ENCODE measurements at regions not wholly inside any gene's neighbourhood (a gene's known extent, or its start where the extent isn't known, plus 50 kb on each side); places are given as distances from the start of the nearest gene placed in this dataset.

- TF ChIP-seq FOXP2 (optimal IDR thresholded peaks at IDR 0.05; ENCODE audit: borderline replicate concordance, extremely low read depth, extremely low read length, insufficient read depth) (no peak), REST (IDR thresholded peaks at IDR 0.05; ENCODE audit: insufficient read depth in 1 of 2, low read depth in 2 of 2, low read length in 2 of 2) (no peak), TAF1 (IDR thresholded peaks at IDR 0.05; ENCODE audit: borderline replicate concordance, insufficient read depth, low read length) (no peak), POLR2AphosphoS5 (IDR thresholded peaks at IDR 0.05; ENCODE audit: low read depth, low read length) (no peak), SIN3A (IDR thresholded peaks at IDR 0.05; ENCODE audit: borderline replicate concordance, insufficient read depth, low read length) (no peak)
These were observed 128.5 kb upstream of the VEGFC start for GRCh38 chr4:176921256-176921655.

DNA sequence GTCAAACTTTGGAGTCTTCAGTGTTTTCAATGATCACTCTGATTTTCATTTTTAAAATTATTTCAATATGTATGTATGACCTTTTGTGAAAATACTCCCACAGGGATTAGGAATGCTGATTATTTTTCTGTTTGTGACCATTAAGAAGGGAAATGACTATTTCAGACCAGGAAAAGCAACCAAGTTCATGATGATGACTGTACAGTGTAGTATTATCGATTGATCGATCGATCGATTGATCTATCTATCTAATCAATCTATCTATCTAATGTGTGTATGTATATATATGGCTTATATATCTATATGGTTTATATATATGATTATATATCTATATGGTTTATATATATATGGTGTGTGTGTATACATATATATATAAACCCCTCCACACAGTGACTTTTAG is 131.5 kb upstream of the VEGFC start:
- TF ChIP-seq POLR2AphosphoS5 (IDR thresholded peaks at IDR 0.05; ENCODE audit: low read depth, low read length) (no peak), SIN3A (IDR thresholded peaks at IDR 0.05; ENCODE audit: borderline replicate concordance, insufficient read depth, low read length) (no peak), FOXP2 (optimal IDR thresholded peaks at IDR 0.05; ENCODE audit: borderline replicate concordance, extremely low read depth, extremely low read length, insufficient read depth) (no peak), REST (IDR thresholded peaks at IDR 0.05; ENCODE audit: insufficient read depth in 1 of 2, low read depth in 2 of 2, low read length in 2 of 2) (no peak)

DNA sequence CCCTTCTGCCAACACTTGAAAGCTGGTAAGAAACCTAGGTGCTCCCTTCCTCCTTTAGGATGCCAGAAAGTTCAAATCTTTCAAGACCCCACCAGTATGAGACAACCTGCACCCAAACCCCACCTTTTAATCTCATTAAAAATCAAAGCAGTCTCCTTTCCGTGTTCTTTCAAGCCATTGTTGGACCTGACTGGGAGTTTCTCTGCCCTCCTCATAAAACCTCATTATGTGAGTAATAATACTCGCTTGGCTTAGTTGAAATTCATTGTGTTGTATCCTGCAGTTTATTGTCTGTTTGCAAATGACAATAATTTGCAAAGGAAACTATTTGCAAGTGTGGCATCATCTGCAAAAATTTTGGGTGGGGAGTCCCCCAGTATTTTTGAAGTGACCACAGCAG is 133.2 kb upstream of the VEGFC start:
- TF ChIP-seq REST (IDR thresholded peaks at IDR 0.05; ENCODE audit: insufficient read depth in 1 of 2, low read depth in 2 of 2, low read length in 2 of 2): no peak
- no peak for TF ChIP-seq SIN3A (IDR thresholded peaks at IDR 0.05; ENCODE audit: borderline replicate concordance, insufficient read depth, low read length)
- no peak for TF ChIP-seq FOXP2 (optimal IDR thresholded peaks at IDR 0.05; ENCODE audit: borderline replicate concordance, extremely low read depth, extremely low read length, insufficient read depth)
- TF ChIP-seq POLR2AphosphoS5 (IDR thresholded peaks at IDR 0.05; ENCODE audit: low read depth, low read length): no peak
- TF ChIP-seq TAF1 (IDR thresholded peaks at IDR 0.05; ENCODE audit: borderline replicate concordance, insufficient read depth, low read length): no peak

GRCh38 chr4:176927117-176927516 is 134.4 kb upstream of the VEGFC start:
- TF ChIP-seq POLR2AphosphoS5 (IDR thresholded peaks at IDR 0.05; ENCODE audit: low read depth, low read length): no peak
- no peak for TF ChIP-seq SIN3A (IDR thresholded peaks at IDR 0.05; ENCODE audit: borderline replicate concordance, insufficient read depth, low read length)
- no peak for TF ChIP-seq FOXP2 (optimal IDR thresholded peaks at IDR 0.05; ENCODE audit: borderline replicate concordance, extremely low read depth, extremely low read length, insufficient read depth)
- no peak for TF ChIP-seq TAF1 (IDR thresholded peaks at IDR 0.05; ENCODE audit: borderline replicate concordance, insufficient read depth, low read length)
- TF ChIP-seq REST (IDR thresholded peaks at IDR 0.05; ENCODE audit: insufficient read depth in 1 of 2, low read depth in 2 of 2, low read length in 2 of 2): no peak

DNA sequence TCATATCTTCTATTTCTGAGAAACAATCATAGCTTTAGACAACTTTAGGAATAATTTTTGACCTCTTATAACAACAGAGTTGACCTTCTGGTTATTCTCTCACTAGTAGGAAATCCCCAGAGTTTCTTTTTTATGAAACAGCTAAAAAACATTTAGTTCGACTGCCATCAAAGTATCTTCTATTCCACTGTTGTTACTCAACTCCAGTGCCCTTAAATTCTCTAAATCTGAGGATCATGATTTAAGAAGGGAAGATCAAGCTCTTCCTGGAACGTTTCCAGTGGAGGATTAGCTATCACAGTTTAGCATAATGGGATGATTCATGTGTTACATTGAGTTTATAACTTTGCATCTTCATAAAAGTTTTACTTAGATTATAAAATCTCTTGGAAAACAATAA is 134.9 kb upstream of the VEGFC start:
- TF ChIP-seq SIN3A (IDR thresholded peaks at IDR 0.05; ENCODE audit: borderline replicate concordance, insufficient read depth, low read length) (no peak), POLR2AphosphoS5 (IDR thresholded peaks at IDR 0.05; ENCODE audit: low read depth, low read length) (no peak), FOXP2 (optimal IDR thresholded peaks at IDR 0.05; ENCODE audit: borderline replicate concordance, extremely low read depth, extremely low read length, insufficient read depth) (no peak), REST (IDR thresholded peaks at IDR 0.05; ENCODE audit: insufficient read depth in 1 of 2, low read depth in 2 of 2, low read length in 2 of 2) (no peak), TAF1 (IDR thresholded peaks at IDR 0.05; ENCODE audit: borderline replicate concordance, insufficient read depth, low read length) (no peak)

Measured in PFSK-1 (cell line).